Heart left ventricle (tissue), 16 donors: ENCODE measurements at regions not wholly inside any gene's neighbourhood (a gene's known extent, or its start where the extent isn't known, plus 50 kb on each side); places are given as distances from the start of the nearest gene placed in this dataset.

Source experiments
- ATAC-seq, 4 donors: fragments of 200-7000 bp; cut with Tn5 transposase; one replicate each; pipeline ENCODE4 v1.9.1; 2020 to 2022; ENCODE audit warnings: moderate library complexity in 4 of 4, mild to moderate bottlenecking in 3 of 4, moderate number of reproducible peaks in 1 of 4
- DNase-seq, 5 donors: peaks; one replicate each; pipeline ENCODE4 v3.0.0-alpha.2; 2020
- H3K27ac ChIP-seq, 12 donors: fragments of 200-600 bp; sonication (generic) in 4 of 12; one replicate each; pipeline versions ENCODE4 v1.5.0 to v1.8.0; 2016 to 2022; ENCODE audit warnings: mild to moderate bottlenecking in 2 of 12
- H3K27me3 ChIP-seq, 9 donors: fragments of 200-600 bp; sonication (generic) in 2 of 9; one replicate each; pipeline versions ENCODE4 v1.5.1 to v1.8.0; 2016 to 2022; ENCODE audit warnings: mild to moderate bottlenecking in 3 of 9
- H3K36me3 ChIP-seq, 9 donors: fragments of 200-600 bp; sonication (generic) in 2 of 9; one replicate each; pipeline versions ENCODE4 v1.5.0 to v1.8.0; 2018 to 2022; ENCODE audit warnings: mild to moderate bottlenecking in 2 of 9
- H3K4me1 ChIP-seq, 12 donors: fragments of 200-600 bp; sonication (generic) in 4 of 12; one replicate each; pipeline versions ENCODE4 v1.5.0 to v1.8.0; 2016 to 2022; ENCODE audit warnings: mild to moderate bottlenecking in 3 of 12
- H3K4me3 ChIP-seq, 12 donors: fragments of 200-600 bp; sonication (generic) in 4 of 12; one replicate each; pipeline versions ENCODE4 v1.5.0 to v1.8.0; 2017 to 2022; ENCODE audit warnings: mild to moderate bottlenecking in 9 of 12, moderate library complexity in 4 of 12
- H3K9me3 ChIP-seq, 12 donors: fragments of 200-600 bp; sonication (generic) in 4 of 12; one replicate each; pipeline versions ENCODE4 v1.5.0 to v1.8.0; 2016 to 2022; ENCODE audit warnings: mild to moderate bottlenecking in 1 of 12
- POLR2A ChIP-seq, 2 donors: fragments of 450-650 bp; IDR thresholded peaks; one replicate each; pipeline ENCODE4 v1.6.1; 2017; ENCODE audit warnings: antibody characterized with exemption in 2 of 2, mild to moderate bottlenecking in 2 of 2, moderate library complexity in 2 of 2
- WGBS, 4 donors: extraction: QIAGEN DNeasy Blood & Tissue Kit in 2 of 4; methylation state at CpG; one replicate each; pipeline versions ENCODE4 v1.1.5 to v1.1.7; 2013 to 2018; 5-methylcytosine and 5-hydroxymethylcytosine counted together
- intact Hi-C, 10 donors: fragments of 100-400 bp; cut with DNase I; formaldehyde crosslinking; loops; one replicate each; pipeline versions ENCODE4 v1.11.1 to v1.14.2; 2022
- TF ChIP-seq, protein P1 (sequence below), 12 donors: fragments of 200-600 bp; sonication (generic) in 4 of 12; IDR thresholded peaks; one replicate each; pipeline versions ENCODE4 v1.5.0 to v1.8.0; 2018 to 2022; ENCODE audit warnings: antibody characterized with exemption in 12 of 12, mild to moderate bottlenecking in 5 of 12
- donor health status: ischemic (EF 13 %, LVEDD 7.1; RV severe dilation, severe dysfunction).
- donor health status: healthy with polysubstance abuse.
- donor health status: DM: no; HTN: yes; CAD: no.
- donor health status: DM: no; HTN: no; CAD: no.
- donor health status: ischemic (EF 25% LVEDD 6.9; RV normal size, moderate dysfunction).
- donor health status: ischemic (EF 25% LVEDD 5.7; RV mildly dilated, moderate dysfunction).
- donor health status: healthy.
- donor health status: DM: yes; HTN: yes; CAD: no.
- donor health status: ischemic (EF 35%, LVEDD 5.7; RV mildly dilated, moderate dysfunction).
- donor health status: nonischemic (EF 11% LVEDD 7.7; RV severe dilation, severe dysfunction).
- donor health status: DM: yes; HTN: yes; CAD: no.
- donor health status: PGD.
- donor health status: ischemic (EF 29% LVEDD 5.4; RV normal size, mild dysfunction).
- donor health status: nonischemic (EF 23%, LVEDD 6.1; RV moderate dilation, normal function).

DNA sequence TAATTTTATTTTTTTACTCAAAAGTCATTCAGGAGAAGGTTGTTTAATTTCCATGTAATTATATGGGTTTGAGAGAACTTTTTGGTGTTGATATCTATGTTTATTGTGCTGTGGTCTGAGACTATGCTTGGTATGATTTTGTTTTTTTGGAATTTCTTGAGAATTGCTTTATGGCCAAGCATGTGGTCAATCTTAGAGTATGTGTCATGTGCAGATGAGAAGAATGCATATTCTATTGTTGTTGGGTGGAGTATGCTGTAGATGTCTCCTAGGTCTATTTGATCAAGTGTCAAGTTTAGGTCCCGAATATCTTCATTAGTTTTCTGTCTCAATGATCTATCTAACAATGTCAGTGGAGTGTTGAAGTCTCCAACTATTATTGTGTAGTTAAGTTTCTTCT is 134.9 kb downstream of the HMHB1 start:
- ATAC-seq (no peak), DNase-seq (no peak)
- intact Hi-C loops = no loop called here
- TF ChIP-seq, protein P1, sequence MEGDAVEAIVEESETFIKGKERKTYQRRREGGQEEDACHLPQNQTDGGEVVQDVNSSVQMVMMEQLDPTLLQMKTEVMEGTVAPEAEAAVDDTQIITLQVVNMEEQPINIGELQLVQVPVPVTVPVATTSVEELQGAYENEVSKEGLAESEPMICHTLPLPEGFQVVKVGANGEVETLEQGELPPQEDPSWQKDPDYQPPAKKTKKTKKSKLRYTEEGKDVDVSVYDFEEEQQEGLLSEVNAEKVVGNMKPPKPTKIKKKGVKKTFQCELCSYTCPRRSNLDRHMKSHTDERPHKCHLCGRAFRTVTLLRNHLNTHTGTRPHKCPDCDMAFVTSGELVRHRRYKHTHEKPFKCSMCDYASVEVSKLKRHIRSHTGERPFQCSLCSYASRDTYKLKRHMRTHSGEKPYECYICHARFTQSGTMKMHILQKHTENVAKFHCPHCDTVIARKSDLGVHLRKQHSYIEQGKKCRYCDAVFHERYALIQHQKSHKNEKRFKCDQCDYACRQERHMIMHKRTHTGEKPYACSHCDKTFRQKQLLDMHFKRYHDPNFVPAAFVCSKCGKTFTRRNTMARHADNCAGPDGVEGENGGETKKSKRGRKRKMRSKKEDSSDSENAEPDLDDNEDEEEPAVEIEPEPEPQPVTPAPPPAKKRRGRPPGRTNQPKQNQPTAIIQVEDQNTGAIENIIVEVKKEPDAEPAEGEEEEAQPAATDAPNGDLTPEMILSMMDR (IDR thresholded peaks at IDR 0.05) = no peak
- no peak for TF ChIP-seq POLR2A (IDR thresholded peaks at IDR 0.05)
- H3K9me3 ChIP-seq = peaks cover 0 to 46% (median 18%) of the 10 kb centered on the region in 12 donors
- WGBS, 4 donors = 83 to 90% (median 85%) methylated on average over 1 of the region's 1 CpG
- H3K4me3 ChIP-seq = no peak overlapping the region
- H3K4me1 ChIP-seq = no peaks in the 10 kb centered on the region
- H3K36me3 ChIP-seq = no peaks in the 10 kb centered on the region
- H3K27me3 ChIP-seq = no peaks in the 10 kb centered on the region
- no peak overlapping the region for H3K27ac ChIP-seq

DNA sequence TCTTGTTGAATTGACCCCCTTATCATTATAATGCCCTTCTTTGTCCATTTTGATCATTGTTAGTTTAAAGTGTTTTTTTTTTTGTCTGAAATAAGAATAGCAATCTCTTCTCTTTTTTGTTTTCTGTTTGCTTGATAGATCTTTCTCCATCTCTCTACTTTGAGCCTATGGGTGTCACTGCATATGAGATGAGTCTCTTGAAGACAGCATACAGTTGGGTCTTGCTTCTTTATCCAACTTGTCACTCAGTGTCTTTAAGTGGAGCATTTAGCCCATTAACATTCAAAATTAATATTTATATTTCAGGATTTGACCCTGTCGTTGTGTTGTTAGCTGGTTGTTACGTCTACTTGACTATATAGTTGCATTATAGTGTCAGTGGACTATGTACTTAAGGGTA is 135.4 kb downstream of the HMHB1 start:
- WGBS, 4 donors = 62 to 86% (median 84%) methylated on average over 2 of the region's 2 CpGs
- intact Hi-C loops = no loop called here
- Histone ChIP-seq H3K27ac (no peak overlapping the region), H3K36me3 (no peaks in the 10 kb centered on the region), H3K27me3 (no peaks in the 10 kb centered on the region), H3K4me1 (no peaks in the 10 kb centered on the region), H3K4me3 (no peak overlapping the region), H3K9me3 (peaks cover 0 to 45% (median 16%) of the 10 kb centered on the region in 12 donors)
- ATAC-seq (no peak), DNase-seq (no peak)
- TF ChIP-seq, protein P1 (IDR thresholded peaks at IDR 0.05) = no peak
- TF ChIP-seq POLR2A (IDR thresholded peaks at IDR 0.05) = no peak

DNA sequence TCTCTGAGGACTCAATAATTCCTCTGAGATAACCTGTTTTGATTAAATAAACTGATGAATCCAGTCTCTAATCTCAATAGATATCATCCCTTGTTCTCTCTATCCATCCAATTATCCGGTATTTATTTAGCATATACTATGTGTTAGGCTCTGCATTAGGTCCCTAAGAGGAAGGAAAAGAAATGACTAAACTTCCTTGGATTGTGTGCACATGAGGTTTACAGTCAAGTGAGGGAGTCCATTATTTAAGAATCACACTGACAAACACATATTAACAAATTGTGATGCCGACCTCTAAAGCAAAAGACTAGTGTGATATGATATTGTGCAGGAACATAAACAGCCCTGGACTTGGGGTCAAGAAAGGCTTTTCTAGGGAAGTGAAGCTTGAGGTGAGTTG is 140.8 kb downstream of the HMHB1 start:
- TF ChIP-seq POLR2A (IDR thresholded peaks at IDR 0.05) = no peak
- TF ChIP-seq, protein P1 (IDR thresholded peaks at IDR 0.05) = no peak
- 71 to 79% (median 74%) methylated on average over 2 of the region's 2 CpGs for WGBS, 4 donors
- no peaks in the 10 kb centered on the region for H3K36me3 ChIP-seq
- H3K27ac ChIP-seq = no peak overlapping the region
- peaks cover 0 to 2% (median 0%) of the 10 kb centered on the region in 12 donors for H3K9me3 ChIP-seq
- no peaks in the 10 kb centered on the region for H3K27me3 ChIP-seq
- no peak for DNase-seq
- no peak for ATAC-seq
- H3K4me3 ChIP-seq = no peak overlapping the region
- peaks cover 0 to 10% (median 0%) of the 10 kb centered on the region in 12 donors for H3K4me1 ChIP-seq
- intact Hi-C loops = no loop called here

DNA sequence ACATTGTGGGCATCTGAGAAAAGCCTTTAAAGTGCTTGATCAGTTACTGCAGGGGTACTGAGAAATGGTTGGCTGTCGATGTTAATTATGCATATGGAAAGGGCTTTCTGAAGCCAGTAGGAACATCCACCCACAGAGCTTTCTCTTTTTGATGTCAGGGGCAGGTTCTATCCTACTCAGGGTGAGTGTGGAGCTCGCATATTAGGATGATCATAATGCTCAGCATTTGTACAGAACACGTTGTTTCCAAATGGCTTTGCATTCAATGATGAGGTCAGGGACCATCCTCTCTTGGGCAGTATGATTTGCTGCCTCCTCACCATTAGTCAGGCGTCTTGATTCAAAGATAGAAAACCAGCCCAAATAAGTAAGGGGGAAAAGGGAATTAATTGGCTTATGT is 141.9 kb downstream of the HMHB1 start:
- Histone ChIP-seq H3K4me1 (peaks cover 0 to 10% (median 0%) of the 10 kb centered on the region in 12 donors), H3K4me3 (no peak overlapping the region), H3K27me3 (no peaks in the 10 kb centered on the region), H3K27ac (no peak overlapping the region), H3K36me3 (no peaks in the 10 kb centered on the region), H3K9me3 (no peaks in the 10 kb centered on the region)
- DNase-seq (no peak), ATAC-seq (no peak)
- WGBS, 4 donors = 87 to 97% (median 91%) methylated on average over 4 of the region's 4 CpGs
- TF ChIP-seq, protein P1 (IDR thresholded peaks at IDR 0.05) = no peak
- intact Hi-C loops = no loop called here
